ENCODE measurements at regions not wholly inside any gene's neighbourhood (a gene's known extent, or its start where the extent isn't known, plus 50 kb on each side); places are given as distances from the start of the nearest gene placed in this dataset.

GRCh38 chr5:42225009-42225408, 198.2 kb upstream of the GHR start:
- TF ChIP-seq MAX (IDR thresholded peaks at IDR 0.05) (no peak), REST (IDR thresholded peaks at IDR 0.05) (no peak), CTCF (IDR thresholded peaks at IDR 0.05; ENCODE audit: low read depth, low read length, missing input control) (no peak), FOXA2 (IDR thresholded peaks at IDR 0.05) (no peak), ZBTB33 (IDR thresholded peaks at IDR 0.05) (no peak)

All from liver (tissue), 2 donors.